OCI-LY7 (cell line): ENCODE measurements at regions not wholly inside any gene's neighbourhood (a gene's known extent, or its start where the extent isn't known, plus 50 kb on each side); places are given as distances from the start of the nearest gene placed in this dataset.
A peak's percentile ranks its signal among the peaks of the same experiment; 100 is the strongest.

Experiments
- BruUV-seq: library from RNA; stranded (reverse); fragments of 400-500 nt; replicated peaks from 2 replicates; lab custom pipeline; 2021; lab: Mats Ljungman, UMichigan
- CTCF ChIA-PET: fragments of 300-600 bp; sonication (Branson Sonifier 250); formaldehyde crosslinking; loops from one replicate; lab custom pipeline; 2022; ENCODE audit warnings: antibody characterized with exemption; ENCODE audit not compliant: unreplicated experiment; lab: Charles Lee
- POLR2A ChIA-PET: fragments of 300-600 bp; sonication (Branson Sonifier 250); formaldehyde crosslinking; loops from one replicate; lab custom pipeline; 2022; ENCODE audit warnings: antibody characterized with exemption; lab: Charles Lee
- DNase-seq: peaks from one replicate; pipeline ENCODE4 v3.0.0-alpha.2; 2015; ENCODE audit warnings: low spot score
- H2AFZ ChIP-seq: fragments of 200-600 bp; sonication (generic), shearing (Covaris generic); 2 replicates; pipeline ENCODE4 v1.6.1; 2014; ENCODE audit warnings: mild to moderate bottlenecking, antibody characterized with exemption, low read length, moderate library complexity
- H3K27ac ChIP-seq: fragments of 200-600 bp; sonication (generic); 2 replicates; pipeline ENCODE4 v1.5.1; 2014; ENCODE audit warnings: mixed run types, low read depth, mild to moderate bottlenecking, moderate library complexity, low read length, inconsistent platforms; ENCODE audit not compliant: poor library complexity, severe bottlenecking
- H3K36me3 ChIP-seq: fragments of 200-600 bp; sonication (generic); 2 replicates; pipeline ENCODE4 v1.6.1; 2014; ENCODE audit warnings: mild to moderate bottlenecking, antibody characterized with exemption, low read length, moderate library complexity, mixed read lengths; ENCODE audit not compliant: insufficient read depth
- H3K4me1 ChIP-seq: fragments of 200-600 bp; sonication (generic); 2 replicates; pipeline ENCODE4 v1.5.1; 2014; ENCODE audit warnings: mild to moderate bottlenecking, low read length; ENCODE audit not compliant: insufficient read depth, poor library complexity, severe bottlenecking
- H3K4me2 ChIP-seq: fragments of 200-600 bp; sonication (generic); 2 replicates; pipeline ENCODE4 v1.6.1; 2014; ENCODE audit warnings: mild to moderate bottlenecking, low read length
- H3K4me3 ChIP-seq: fragments of 200-600 bp; sonication (generic); 2 replicates; pipeline ENCODE4 v1.5.1; 2014; ENCODE audit warnings: mild to moderate bottlenecking, low read depth, low read length; ENCODE audit not compliant: poor library complexity, severe bottlenecking
- H3K79me2 ChIP-seq: fragments of 200-600 bp; sonication (generic); 2 replicates; pipeline ENCODE4 v1.6.1; 2016; ENCODE audit warnings: low read depth, mild to moderate bottlenecking, low read length, moderate library complexity, mixed read lengths; ENCODE audit not compliant: insufficient read depth
- H3K9me2 ChIP-seq: fragments of 200-600 bp; sonication (generic); 2 replicates; pipeline ENCODE4 v1.6.1; 2016; ENCODE audit warnings: mild to moderate bottlenecking, low read length, mixed read lengths; ENCODE audit not compliant: insufficient read depth
- H3K9me3 ChIP-seq: fragments of 200-600 bp; sonication (generic); 2 replicates; pipeline ENCODE4 v1.6.1; 2014; ENCODE audit warnings: mild to moderate bottlenecking, mixed run types, low read length, mixed read lengths
- H4K20me1 ChIP-seq: fragments of 200-600 bp; sonication (generic); 2 replicates; pipeline ENCODE4 v1.6.1; 2014; ENCODE audit warnings: mild to moderate bottlenecking, antibody characterized with exemption, low read length, moderate library complexity, mixed read lengths; ENCODE audit not compliant: insufficient read depth
- CTCF ChIP-seq: fragments of 200-600 bp; sonication (generic); conservative IDR thresholded peaks from 2 replicates; pipeline ENCODE4 v1.5.1; 2014; ENCODE audit warnings: mild to moderate bottlenecking, antibody characterized with exemption, low read length, moderate library complexity, mixed read lengths
- EZH2phosphoT487 ChIP-seq: fragments of 200-600 bp; sonication (generic); IDR thresholded peaks from 2 replicates; pipeline ENCODE4 v1.6.1; 2018; ENCODE audit warnings: low read depth, borderline replicate concordance, mild to moderate bottlenecking, mixed run types, antibody characterized with exemption, low read length, moderate library complexity, mixed read lengths
- intact Hi-C: fragments of 100-400 bp; cut with micrococcal nuclease; formaldehyde crosslinking; loops from one replicate; pipeline ENCODE4 v1.10.0; 2022; ENCODE audit not compliant: unreplicated experiment

DNA sequence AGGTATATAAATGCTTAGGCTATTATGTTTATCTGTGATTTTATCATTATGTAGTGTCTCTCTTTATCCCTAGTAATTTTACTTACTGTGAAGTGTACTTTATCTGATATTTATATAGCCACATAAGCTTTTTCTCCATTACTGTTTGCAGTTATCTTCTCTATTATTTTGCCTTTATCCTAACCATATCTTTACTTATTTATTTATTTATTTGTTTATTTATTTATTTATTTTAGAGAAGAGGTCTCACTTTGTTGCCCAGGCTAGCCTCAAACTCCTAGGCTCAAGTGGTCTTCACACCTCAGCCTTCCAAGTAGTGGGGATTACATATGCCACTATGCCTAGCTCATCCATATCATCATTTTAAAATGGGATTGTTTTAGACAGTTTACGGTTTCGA lies 331.8 kb downstream of the C7orf25 start:
- CTCF ChIA-PET: no interaction called here
- no peaks in the 10 kb centered on the region for H3K79me2 ChIP-seq
- H3K9me3 ChIP-seq: no peaks in the 10 kb centered on the region
- no peak overlapping the region for H3K4me3 ChIP-seq
- H3K27ac ChIP-seq: no peak overlapping the region
- POLR2A ChIA-PET: no interaction called here
- intact Hi-C loops: no loop called here
- no peak overlapping the region for H2AFZ ChIP-seq
- no TSS peak for BruUV-seq
- no peaks in the 10 kb centered on the region for H3K36me3 ChIP-seq
- no peak for TF ChIP-seq CTCF
- no peak for TF ChIP-seq EZH2phosphoT487
- DNase-seq: no peak
- no peaks in the 10 kb centered on the region for H4K20me1 ChIP-seq
- H3K4me1 ChIP-seq: no peaks in the 10 kb centered on the region
- no peak overlapping the region for H3K4me2 ChIP-seq
- no peaks in the 10 kb centered on the region for H3K9me2 ChIP-seq

DNA sequence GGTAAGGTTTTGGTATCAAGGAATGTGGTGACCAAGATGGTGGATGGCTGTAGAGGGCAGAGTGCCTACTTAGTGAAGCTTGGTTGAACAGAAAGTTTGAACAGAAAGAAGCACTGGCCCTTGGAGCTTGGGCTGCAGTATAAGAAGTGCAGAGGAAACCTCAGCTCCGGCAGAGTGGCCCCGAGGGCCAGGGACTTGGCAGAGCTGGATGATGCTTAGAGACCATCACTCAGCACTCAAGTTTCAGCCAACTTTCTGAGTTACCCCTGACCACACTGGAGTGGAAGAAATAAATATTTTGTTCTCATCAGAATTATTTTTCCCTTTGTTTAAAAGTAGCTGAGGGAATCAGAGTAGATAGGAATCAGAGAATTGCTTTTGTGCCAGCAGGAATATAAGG lies 336.7 kb downstream of the C7orf25 start:
- intact Hi-C loops: no loop called here
- TF ChIP-seq EZH2phosphoT487 (no peak), CTCF (no peak)
- BruUV-seq: no TSS peak
- H3K27ac ChIP-seq: no peak overlapping the region
- DNase-seq: no peak
- no peaks in the 10 kb centered on the region for H3K4me1 ChIP-seq
- no peaks in the 10 kb centered on the region for H3K9me2 ChIP-seq
- ChIA-PET POLR2A (no interaction called here), CTCF (no interaction called here)
- no peaks in the 10 kb centered on the region for H3K79me2 ChIP-seq
- no peaks in the 10 kb centered on the region for H3K9me3 ChIP-seq
- no peaks in the 10 kb centered on the region for H4K20me1 ChIP-seq
- H3K4me3 ChIP-seq: no peak overlapping the region
- no peak overlapping the region for H2AFZ ChIP-seq
- H3K36me3 ChIP-seq: no peaks in the 10 kb centered on the region
- no peak overlapping the region for H3K4me2 ChIP-seq

DNA sequence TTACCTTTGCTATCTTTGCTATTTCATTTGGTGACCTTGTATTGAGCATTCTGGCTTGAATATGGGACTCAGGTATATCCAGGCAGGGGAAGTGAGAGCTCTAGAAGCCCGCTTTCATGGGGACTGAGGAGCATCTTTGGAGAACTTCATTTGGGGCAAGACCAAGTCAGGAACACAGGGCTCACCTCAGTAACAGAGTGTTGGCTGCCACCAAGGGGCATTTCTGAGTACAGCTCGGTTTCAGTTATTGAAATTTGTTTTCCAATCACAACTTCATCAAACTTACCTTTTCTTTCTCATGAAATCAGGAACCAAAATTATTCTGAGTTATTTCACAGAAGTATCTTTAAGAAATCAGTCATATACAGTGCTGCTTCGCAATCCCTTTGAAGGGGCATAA lies 337.2 kb downstream of the C7orf25 start:
- Histone ChIP-seq H3K36me3 (no peaks in the 10 kb centered on the region), H3K4me3 (no peak overlapping the region), H4K20me1 (no peaks in the 10 kb centered on the region), H3K27ac (no peak overlapping the region), H3K9me2 (no peaks in the 10 kb centered on the region), H3K4me1 (no peaks in the 10 kb centered on the region), H3K79me2 (no peaks in the 10 kb centered on the region), H3K4me2 (no peak overlapping the region), H3K9me3 (no peaks in the 10 kb centered on the region), H2AFZ (no peak overlapping the region)
- ChIA-PET CTCF (no interaction called here), POLR2A (no interaction called here)
- TF ChIP-seq EZH2phosphoT487 (no peak), CTCF (peak; percentile 25; the same call in 1 of the 2 replicates)
- DNase-seq: no peak
- intact Hi-C loops: no loop called here
- BruUV-seq: no TSS peak
